Tibial nerve (tissue), 4 donors: ENCODE measurements at regions not wholly inside any gene's neighbourhood (a gene's known extent, or its start where the extent isn't known, plus 50 kb on each side); places are given as distances from the start of the nearest gene placed in this dataset.
"Not testable (repeated sequence)": the region's sequence is repeated elsewhere in the genome, so short reads cannot be mapped to it uniquely, and the experiment has no call there.

ENCODE experiments used
- DNase-seq, 2 donors: peaks; one replicate each; pipeline ENCODE4 v3.0.0-alpha.2; 2019; ENCODE audit warnings: low spot score in 2 of 2
- H3K27ac ChIP-seq, 4 donors: fragments of 200-600 bp; sonication (generic) in 3 of 4; one replicate each; pipeline ENCODE4 v1.5.1; 2017 to 2019; ENCODE audit warnings: mild to moderate bottlenecking in 1 of 4
- H3K27me3 ChIP-seq, 2 donors: fragments of 200-600 bp; sonication (generic) in 1 of 2; one replicate each; pipeline versions ENCODE4 v1.5.1 to v1.6.0; 2017 to 2019
- H3K36me3 ChIP-seq, 3 donors: fragments of 200-600 bp; sonication (generic); one replicate each; pipeline ENCODE4 v1.5.1; 2018 to 2019
- H3K4me1 ChIP-seq, 4 donors: fragments of 200-600 bp; sonication (generic) in 3 of 4; one replicate each; pipeline ENCODE4 v1.5.1; 2017 to 2019
- H3K4me3 ChIP-seq, 4 donors: fragments of 200-600 bp; sonication (generic) in 3 of 4; one replicate each; pipeline ENCODE4 v1.5.1; 2017 to 2019; ENCODE audit warnings: mild to moderate bottlenecking in 1 of 4, moderate library complexity in 1 of 4
- H3K9me3 ChIP-seq, 4 donors: fragments of 200-600 bp; sonication (generic) in 3 of 4; one replicate each; pipeline ENCODE4 v1.5.1; 2017 to 2019
- EP300 ChIP-seq, 2 donors: sonication (generic); formaldehyde crosslinking; IDR thresholded peaks; one replicate each; pipeline ENCODE4 v1.6.1; 2017; ENCODE audit warnings: antibody characterized with exemption in 2 of 2, mild to moderate bottlenecking in 1 of 2
- POLR2A ChIP-seq, 2 donors: fragments of 450-650 bp; IDR thresholded peaks; one replicate each; pipeline ENCODE4 v1.6.1; 2017; ENCODE audit warnings: antibody characterized with exemption in 2 of 2, mild to moderate bottlenecking in 2 of 2, moderate library complexity in 2 of 2
- WGBS, 2 donors: methylation state at CpG; one replicate each; pipeline ENCODE4 v1.1.5; 2018; 5-methylcytosine and 5-hydroxymethylcytosine counted together
- TF ChIP-seq, protein P1 (sequence below), 5 experiments: fragments of 200-600 bp in 3 of 5; fragments of 450-650 bp in 2 of 5; sonication (generic) in 3 of 5; IDR thresholded peaks; one replicate each; pipeline ENCODE4 v1.5.1; 2016 to 2019; ENCODE audit warnings: antibody characterized with exemption in 5 of 5, mild to moderate bottlenecking in 3 of 5, moderate library complexity in 2 of 5

GRCh38 chr19:14328406-14328805, 52.8 kb upstream of the ADGRE5 start:
- Histone ChIP-seq H3K9me3 (no peaks in the 10 kb centered on the region), H3K27ac (no peak overlapping the region), H3K27me3 (peaks cover 0 to 2% of the 10 kb centered on the region in 2 donors), H3K4me3 (no peak overlapping the region), H3K4me1 (peaks cover 0 to 4% (median 1%) of the 10 kb centered on the region in 4 donors), H3K36me3 (no peaks in the 10 kb centered on the region)
- DNase-seq, result no peak
- no peak for TF ChIP-seq POLR2A (IDR thresholded peaks at IDR 0.05)
- no peak for TF ChIP-seq EP300 (IDR thresholded peaks at IDR 0.05)
- TF ChIP-seq, protein P1, sequence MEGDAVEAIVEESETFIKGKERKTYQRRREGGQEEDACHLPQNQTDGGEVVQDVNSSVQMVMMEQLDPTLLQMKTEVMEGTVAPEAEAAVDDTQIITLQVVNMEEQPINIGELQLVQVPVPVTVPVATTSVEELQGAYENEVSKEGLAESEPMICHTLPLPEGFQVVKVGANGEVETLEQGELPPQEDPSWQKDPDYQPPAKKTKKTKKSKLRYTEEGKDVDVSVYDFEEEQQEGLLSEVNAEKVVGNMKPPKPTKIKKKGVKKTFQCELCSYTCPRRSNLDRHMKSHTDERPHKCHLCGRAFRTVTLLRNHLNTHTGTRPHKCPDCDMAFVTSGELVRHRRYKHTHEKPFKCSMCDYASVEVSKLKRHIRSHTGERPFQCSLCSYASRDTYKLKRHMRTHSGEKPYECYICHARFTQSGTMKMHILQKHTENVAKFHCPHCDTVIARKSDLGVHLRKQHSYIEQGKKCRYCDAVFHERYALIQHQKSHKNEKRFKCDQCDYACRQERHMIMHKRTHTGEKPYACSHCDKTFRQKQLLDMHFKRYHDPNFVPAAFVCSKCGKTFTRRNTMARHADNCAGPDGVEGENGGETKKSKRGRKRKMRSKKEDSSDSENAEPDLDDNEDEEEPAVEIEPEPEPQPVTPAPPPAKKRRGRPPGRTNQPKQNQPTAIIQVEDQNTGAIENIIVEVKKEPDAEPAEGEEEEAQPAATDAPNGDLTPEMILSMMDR (IDR thresholded peaks at IDR 0.05), result no peak
- WGBS, 2 donors, result 91 to 94% methylated on average over 6 of the region's 6 CpGs

GRCh38 chr19:14327061-14327460, 54.2 kb upstream of the ADGRE5 start:
- not testable (repeated sequence) for DNase-seq, H3K27me3 ChIP-seq
- 65 to 91% methylated on average over 8 of the region's 8 CpGs for WGBS, 2 donors

DNA sequence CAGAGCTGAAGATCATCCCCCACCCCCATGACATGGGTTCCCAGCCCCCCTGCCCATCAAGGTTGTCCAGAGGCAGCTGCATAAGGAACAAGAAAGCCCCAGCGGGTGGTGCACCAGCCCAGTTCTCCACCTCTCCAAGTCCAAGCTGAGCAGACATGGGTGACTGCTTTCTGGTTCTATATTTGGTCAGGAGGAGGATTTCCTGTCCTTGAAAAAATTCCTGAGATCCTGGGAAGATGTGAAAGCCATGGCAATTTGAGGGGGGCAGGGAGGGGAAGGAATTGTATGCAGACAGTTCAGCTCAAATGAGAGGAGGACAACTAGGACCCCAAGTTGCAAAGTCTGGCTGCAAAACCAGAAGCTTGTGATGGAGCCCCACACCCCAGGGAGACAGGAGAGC, 55.4 kb upstream of the ADGRE5 start:
- H3K27me3 ChIP-seq, result no peaks in the 10 kb centered on the region

More at GRCh38 chr19:14327061-14327460, 54.2 kb upstream of the ADGRE5 start:
- H3K9me3 ChIP-seq, H3K27ac ChIP-seq, H3K4me3 ChIP-seq, H3K36me3 ChIP-seq, H3K4me1 ChIP-seq: not testable (repeated sequence)

GRCh38 chr19:14325134-14325533, 56.1 kb upstream of the ADGRE5 start:
- no peak for DNase-seq
- Histone ChIP-seq H3K4me1 (no peaks in the 10 kb centered on the region), H3K4me3 (no peak overlapping the region), H3K36me3 (no peaks in the 10 kb centered on the region), H3K9me3 (peaks cover 0 to 13% (median 0%) of the 10 kb centered on the region in 4 donors), H3K27me3 (no peaks in the 10 kb centered on the region), H3K27ac (no peak overlapping the region)
- 97% methylated on average over 3 of the region's 3 CpGs for WGBS, 2 donors
- TF ChIP-seq POLR2A (IDR thresholded peaks at IDR 0.05) (no peak), EP300 (IDR thresholded peaks at IDR 0.05) (no peak)
- TF ChIP-seq, protein P1 (IDR thresholded peaks at IDR 0.05), result no peak

More for the DNA sequence above, 55.4 kb upstream of the ADGRE5 start:
- DNase-seq, result no peak
- no peak overlapping the region for H3K4me3 ChIP-seq
- peaks cover 0 to 5% (median 0%) of the 10 kb centered on the region in 4 donors for H3K9me3 ChIP-seq
- H3K36me3 ChIP-seq, result no peaks in the 10 kb centered on the region
- H3K4me1 ChIP-seq, result no peaks in the 10 kb centered on the region
- 64 to 78% methylated on average over 1 of the region's 1 CpG for WGBS, 2 donors
- no peak overlapping the region for H3K27ac ChIP-seq
- TF ChIP-seq POLR2A (IDR thresholded peaks at IDR 0.05), result no peak

DNA sequence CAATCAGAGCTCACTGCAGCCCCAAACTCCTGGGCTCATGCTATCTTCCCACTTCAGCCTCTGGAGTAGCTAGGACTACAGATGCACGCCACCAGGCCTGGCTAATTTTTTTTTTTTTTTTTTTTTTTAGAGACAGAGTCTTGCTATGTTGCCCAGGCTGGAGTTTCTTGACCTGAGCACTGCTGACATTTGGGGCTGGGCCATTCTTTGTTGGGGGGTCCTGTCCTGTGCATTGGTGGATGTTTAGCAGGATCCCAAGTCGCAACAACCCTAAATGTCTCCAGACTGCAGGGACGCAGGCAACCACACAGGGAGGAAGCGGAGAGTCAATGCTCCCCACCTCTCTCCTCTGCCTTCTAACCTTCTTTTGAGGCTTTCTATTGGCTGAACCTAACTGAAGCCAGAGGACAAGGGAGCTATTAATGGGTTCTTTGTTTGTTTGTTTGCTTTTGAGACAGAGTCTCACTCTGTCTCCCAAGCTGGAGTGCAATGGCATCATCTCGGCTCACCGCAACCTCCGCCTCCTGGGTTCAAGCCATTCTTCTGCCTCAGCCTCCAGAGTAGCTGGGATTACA, 58.3 kb upstream of the ADGRE5 start:
- WGBS, 2 donors, result 41 to 47% methylated on average over 7 of the region's 7 CpGs
- H3K4me1 ChIP-seq, result no peaks in the 10 kb centered on the region
- H3K27ac ChIP-seq, result no peak overlapping the region
- DNase-seq, result no peak
- TF ChIP-seq POLR2A (IDR thresholded peaks at IDR 0.05) (no peak), EP300 (IDR thresholded peaks at IDR 0.05) (no peak)
- TF ChIP-seq, protein P1 (IDR thresholded peaks at IDR 0.05), result no peak
- no peaks in the 10 kb centered on the region for H3K36me3 ChIP-seq
- no peaks in the 10 kb centered on the region for H3K27me3 ChIP-seq
- no peak overlapping the region for H3K4me3 ChIP-seq
- H3K9me3 ChIP-seq, result peaks cover 0 to 18% (median 0%) of the 10 kb centered on the region in 4 donors

DNA sequence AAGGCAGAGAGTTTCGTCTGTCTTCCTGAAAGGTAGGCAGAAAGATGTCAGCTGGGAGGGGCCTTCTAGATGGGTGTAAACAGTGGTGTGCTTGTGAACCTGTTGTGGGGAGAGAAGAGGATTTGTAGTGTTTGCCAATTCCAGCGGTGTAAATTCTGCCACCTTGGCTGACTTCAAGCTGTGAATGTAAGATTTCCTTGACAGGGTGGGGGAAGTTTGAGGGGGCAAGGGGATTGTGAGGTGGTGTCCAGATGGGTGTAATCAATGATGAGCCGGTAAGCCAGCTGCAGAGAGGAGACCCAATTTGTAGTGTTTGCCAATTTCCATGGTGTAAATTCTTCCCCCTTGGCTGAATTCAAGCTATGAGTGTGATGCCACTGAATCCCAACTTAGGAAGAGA, 61.0 kb upstream of the ADGRE5 start:
- H3K4me1 ChIP-seq, result no peaks in the 10 kb centered on the region

GRCh38 chr19:14319720-14320119, 61.5 kb upstream of the ADGRE5 start:
- peaks cover 0 to 18% (median 0%) of the 10 kb centered on the region in 4 donors for H3K9me3 ChIP-seq
- H3K36me3 ChIP-seq, H3K27me3 ChIP-seq, H3K4me3 ChIP-seq, H3K27ac ChIP-seq, H3K4me1 ChIP-seq, DNase-seq: not testable (repeated sequence)
- 92 to 94% methylated on average over 6 of the region's 6 CpGs for WGBS, 2 donors

More for the DNA sequence above, 61.0 kb upstream of the ADGRE5 start:
- Histone ChIP-seq H3K4me3 (no peak overlapping the region), H3K36me3 (no peaks in the 10 kb centered on the region), H3K27ac (no peak overlapping the region), H3K27me3 (no peaks in the 10 kb centered on the region), H3K9me3 (peaks cover 0 to 18% (median 0%) of the 10 kb centered on the region in 4 donors)
- no peak for DNase-seq
- TF ChIP-seq EP300 (IDR thresholded peaks at IDR 0.05) (no peak), POLR2A (IDR thresholded peaks at IDR 0.05) (no peak)
- TF ChIP-seq, protein P1 (IDR thresholded peaks at IDR 0.05), result no peak
- 90 to 93% methylated on average over 3 of the region's 3 CpGs for WGBS, 2 donors
